ENCODE measurements at regions not wholly inside any gene's neighbourhood (a gene's known extent, or its start where the extent isn't known, plus 50 kb on each side); places are given as distances from the start of the nearest gene placed in this dataset.

DNA sequence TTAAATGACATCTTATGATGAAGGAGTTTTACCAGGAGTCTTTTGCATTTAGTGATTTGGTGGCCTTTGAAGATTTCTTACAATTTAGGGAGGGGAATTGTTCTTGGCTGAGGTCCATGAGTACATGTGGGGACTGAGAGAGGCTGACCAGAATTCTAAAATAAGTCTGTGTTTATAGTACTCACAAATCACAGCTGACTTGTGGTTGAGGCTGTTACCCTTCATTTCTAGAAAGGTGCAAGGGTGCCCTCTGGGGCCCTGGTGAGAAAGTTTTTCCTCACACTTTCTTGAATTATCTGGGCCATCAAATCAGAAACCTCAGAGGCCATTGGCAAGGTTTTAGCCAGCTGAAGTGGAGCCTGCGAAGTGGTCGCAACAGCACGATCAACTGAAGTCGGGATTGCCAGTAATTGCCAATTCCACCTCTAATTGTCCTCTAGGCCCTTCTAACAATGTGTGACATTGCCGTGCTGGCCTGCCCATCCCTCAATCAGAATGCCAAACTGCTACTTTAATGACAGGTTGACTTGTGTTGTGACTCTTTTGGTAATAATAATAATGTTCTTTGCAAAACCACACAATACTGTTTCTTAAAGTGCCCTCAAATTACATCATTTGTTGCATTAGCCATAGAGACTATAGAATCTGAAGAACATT lies 221.6 kb downstream of the OGFRL1 start:
- dilution Hi-C loops (cut with MboI; ENCODE audit: extremely low pct_ligation_motif_present, low sequenced_read_pairs) = loop anchor here (25.0 kb wide), 1 partner anchor 123 kb away; no protein-coding TSS in a partner anchor
- H3K4me1 ChIP-seq (ENCODE audit: control insufficient read depth, extremely low read depth, insufficient read depth, low read length) = peaks cover 7% of the 10 kb centered on the region
- H3K4me2 ChIP-seq (ENCODE audit: insufficient read depth, low read length) = no peak overlapping the region
- no peak overlapping the region for H3K27ac ChIP-seq (ENCODE audit: insufficient read depth, low read depth, low read length)
- peak; percentile 76 for FAIRE-seq
- TF ChIP-seq GATA2 (IDR thresholded peaks at IDR 0.05; ENCODE audit: insufficient read depth, insufficient read length, low read depth, low read length) (peak; percentile 48), POLR2AphosphoS5 (IDR thresholded peaks at IDR 0.05; ENCODE audit: insufficient read depth, low read depth, low read length) (no peak)
- TF ChIP-seq, protein P1, sequence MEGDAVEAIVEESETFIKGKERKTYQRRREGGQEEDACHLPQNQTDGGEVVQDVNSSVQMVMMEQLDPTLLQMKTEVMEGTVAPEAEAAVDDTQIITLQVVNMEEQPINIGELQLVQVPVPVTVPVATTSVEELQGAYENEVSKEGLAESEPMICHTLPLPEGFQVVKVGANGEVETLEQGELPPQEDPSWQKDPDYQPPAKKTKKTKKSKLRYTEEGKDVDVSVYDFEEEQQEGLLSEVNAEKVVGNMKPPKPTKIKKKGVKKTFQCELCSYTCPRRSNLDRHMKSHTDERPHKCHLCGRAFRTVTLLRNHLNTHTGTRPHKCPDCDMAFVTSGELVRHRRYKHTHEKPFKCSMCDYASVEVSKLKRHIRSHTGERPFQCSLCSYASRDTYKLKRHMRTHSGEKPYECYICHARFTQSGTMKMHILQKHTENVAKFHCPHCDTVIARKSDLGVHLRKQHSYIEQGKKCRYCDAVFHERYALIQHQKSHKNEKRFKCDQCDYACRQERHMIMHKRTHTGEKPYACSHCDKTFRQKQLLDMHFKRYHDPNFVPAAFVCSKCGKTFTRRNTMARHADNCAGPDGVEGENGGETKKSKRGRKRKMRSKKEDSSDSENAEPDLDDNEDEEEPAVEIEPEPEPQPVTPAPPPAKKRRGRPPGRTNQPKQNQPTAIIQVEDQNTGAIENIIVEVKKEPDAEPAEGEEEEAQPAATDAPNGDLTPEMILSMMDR (IDR thresholded peaks at IDR 0.05; ENCODE audit: extremely low read depth in 1 of 2, insufficient read depth in 1 of 2, low read depth in 1 of 2, low read length in 2 of 2) = peak; percentile 57 to 59
- ChIA-PET CTCF (interaction anchor here (0.6 to 4.0 kb wide), 31 partner anchors 8 to 494 kb away, joined by 3 to 130 read pairs (median 5); no protein-coding TSS in a partner anchor), POLR2A (interaction anchor here (1.6 kb wide), 1 partner anchor 91 kb away, joined by 4 read pairs; no protein-coding TSS in a partner anchor)
- no peak overlapping the region for H3K9ac ChIP-seq (replicated peaks; ENCODE audit: extremely low read depth, insufficient read depth, low read length)
- no peaks in the 10 kb centered on the region for H4K20me1 ChIP-seq (replicated peaks; ENCODE audit: control insufficient read depth, extremely low read depth, insufficient read depth, low read length)
- no peaks in the 10 kb centered on the region for H3K79me2 ChIP-seq (ENCODE audit: control insufficient read depth, insufficient read depth, low read length)
- BruUV-seq (replicated peaks) = no TSS peak
- H2AFZ ChIP-seq (ENCODE audit: low read depth, low read length) = peak overlapping the region; percentile 50
- H3K9me3 ChIP-seq (replicated peaks; ENCODE audit: control insufficient read depth, insufficient read depth, low read length) = no peaks in the 10 kb centered on the region
- peak; percentile 79 for DNase-seq (ENCODE audit: low read depth, low spot score)
- H3K4me3 ChIP-seq (replicated peaks in 1 of 3; ENCODE audit: insufficient read depth in 1 of 3, low read depth in 1 of 3, low read length in 3 of 3) = no peak overlapping the region
- H3K27me3 ChIP-seq (ENCODE audit: control insufficient read depth in 2 of 2, insufficient read depth in 2 of 2, low read length in 2 of 2) = no peaks in the 10 kb centered on the region
- no peaks in the 10 kb centered on the region for H3K36me3 ChIP-seq (ENCODE audit: control insufficient read depth in 2 of 2, extremely low read depth in 1 of 2, insufficient read depth in 2 of 2, low read length in 2 of 2)
- no peaks in the 10 kb centered on the region for H3K9me1 ChIP-seq (replicated peaks; ENCODE audit: control insufficient read depth, extremely low read depth, insufficient read depth, low read length)
- intact Hi-C loops (cut with micrococcal nuclease) = loop anchor here (1.0 to 5.0 kb wide), 5 partner anchors 31 to 320 kb away; no protein-coding TSS in a partner anchor

DNA sequence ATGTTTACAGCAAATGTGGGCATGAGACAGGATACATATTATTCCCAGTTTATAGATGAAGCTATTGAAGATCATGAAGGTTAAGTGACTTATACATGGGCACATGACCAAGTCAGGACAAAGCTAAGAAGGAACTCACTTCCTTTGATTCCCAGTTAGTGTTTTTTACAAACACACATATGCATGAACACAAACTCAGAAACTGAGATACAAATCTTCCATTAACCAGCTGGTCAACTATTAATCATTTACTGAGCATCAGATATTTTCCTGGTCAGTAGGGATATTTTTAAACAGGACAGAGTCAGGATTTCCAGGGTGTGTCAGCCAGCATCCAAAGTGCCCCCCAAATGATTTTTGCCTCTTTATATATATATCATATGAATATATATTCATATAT lies 222.2 kb downstream of the OGFRL1 start:
- no peak overlapping the region for H3K27ac ChIP-seq (ENCODE audit: insufficient read depth, low read depth, low read length)
- TF ChIP-seq EZH2 (IDR thresholded peaks at IDR 0.05; ENCODE audit: borderline replicate concordance, low read depth, low read length, severe bottlenecking) = no peak
- TF ChIP-seq GATA2 (IDR thresholded peaks at IDR 0.05; ENCODE audit: insufficient read depth, insufficient read length, low read depth, low read length) = no peak
- TF ChIP-seq FOS (IDR thresholded peaks at IDR 0.05; ENCODE audit: borderline replicate concordance, insufficient read depth, low read length) = peak; percentile 8
- H3K79me2 ChIP-seq (ENCODE audit: control insufficient read depth, insufficient read depth, low read length) = no peaks in the 10 kb centered on the region
- DNase-seq (ENCODE audit: low read depth, low spot score) (peak; percentile 54), FAIRE-seq (no peak)
- no peaks in the 10 kb centered on the region for H3K27me3 ChIP-seq (ENCODE audit: control insufficient read depth in 2 of 2, insufficient read depth in 2 of 2, low read length in 2 of 2)
- no peak overlapping the region for H3K9ac ChIP-seq (replicated peaks; ENCODE audit: extremely low read depth, insufficient read depth, low read length)
- H4K20me1 ChIP-seq (replicated peaks; ENCODE audit: control insufficient read depth, extremely low read depth, insufficient read depth, low read length) = no peaks in the 10 kb centered on the region
- H3K4me2 ChIP-seq (ENCODE audit: insufficient read depth, low read length) = no peak overlapping the region
- H3K36me3 ChIP-seq (ENCODE audit: control insufficient read depth in 2 of 2, extremely low read depth in 1 of 2, insufficient read depth in 2 of 2, low read length in 2 of 2) = no peaks in the 10 kb centered on the region
- H2AFZ ChIP-seq (ENCODE audit: low read depth, low read length) = peak overlapping the region; percentile 40
- H3K4me1 ChIP-seq (ENCODE audit: control insufficient read depth, extremely low read depth, insufficient read depth, low read length) = peaks cover 7% of the 10 kb centered on the region
- H3K9me3 ChIP-seq (replicated peaks; ENCODE audit: control insufficient read depth, insufficient read depth, low read length) = no peaks in the 10 kb centered on the region
- H3K9me1 ChIP-seq (replicated peaks; ENCODE audit: control insufficient read depth, extremely low read depth, insufficient read depth, low read length) = no peaks in the 10 kb centered on the region
- BruUV-seq (replicated peaks) = no TSS peak
- intact Hi-C loops (cut with micrococcal nuclease) (loop anchor here (1.0 to 5.0 kb wide), 5 partner anchors 32 to 321 kb away; no protein-coding TSS in a partner anchor), dilution Hi-C loops (cut with MboI; ENCODE audit: extremely low pct_ligation_motif_present, low sequenced_read_pairs) (loop anchor here (25.0 kb wide), 1 partner anchor 124 kb away; no protein-coding TSS in a partner anchor)
- H3K4me3 ChIP-seq (replicated peaks in 1 of 3; ENCODE audit: insufficient read depth in 1 of 3, low read depth in 1 of 3, low read length in 3 of 3) = no peak overlapping the region
- POLR2A ChIA-PET = interaction anchor here (1.6 kb wide), 1 partner anchor 92 kb away, joined by 4 read pairs; no protein-coding TSS in a partner anchor
- CTCF ChIA-PET = interaction anchor here (1.1 to 4.0 kb wide), 22 partner anchors 8 to 319 kb away, joined by 3 to 130 read pairs (median 6); no protein-coding TSS in a partner anchor
